ENCODE measurements at regions not wholly inside any gene's neighbourhood (a gene's known extent, or its start where the extent isn't known, plus 50 kb on each side); places are given as distances from the start of the nearest gene placed in this dataset.

GRCh38 chr5:6838736-6839135, 125.5 kb downstream of the TENT4A start:
- Histone ChIP-seq H3K9ac (ENCODE audit: low read depth, low read length) (no peak overlapping the region), H3K14ac (replicated peaks; ENCODE audit: low read depth, low read length) (no peak overlapping the region), H2BK5ac (ENCODE audit: low read depth, low read length, poor library complexity, severe bottlenecking) (no peak overlapping the region), H3K4me3 (ENCODE audit: insufficient read depth, low read depth, low read length) (no peak overlapping the region), H2BK15ac (ENCODE audit: low read depth, low read length) (no peak overlapping the region), H3K56ac (ENCODE audit: extremely low read depth, insufficient read depth, low read length) (no peak overlapping the region), H3K9me3 (ENCODE audit: control insufficient read depth, insufficient read depth, low read length) (peaks cover 3% of the 10 kb centered on the region), H2BK20ac (ENCODE audit: low read depth, low read length) (no peak overlapping the region), H3K23ac (ENCODE audit: low read depth, low read length) (no peak overlapping the region), H4K91ac (ENCODE audit: insufficient read depth, low read depth, low read length) (no peak overlapping the region), H3K9me1 (ENCODE audit: insufficient read depth, low read length) (no peaks in the 10 kb centered on the region), H2AFZ (replicated peaks; ENCODE audit: low read length, poor library complexity) (no peak overlapping the region), H3K4me1 (ENCODE audit: control insufficient read depth, insufficient read depth, low read length) (no peaks in the 10 kb centered on the region), H3K18ac (ENCODE audit: low read depth, low read length) (no peak overlapping the region), H4K8ac (ENCODE audit: low read depth in 2 of 2, low read length in 2 of 2) (no peak overlapping the region), H2AK5ac (ENCODE audit: low read depth, low read length) (no peak overlapping the region), H3K27me3 (ENCODE audit: control insufficient read depth, insufficient read depth, low read length) (no peaks in the 10 kb centered on the region), H3K79me1 (ENCODE audit: low read depth in 1 of 2, low read length in 2 of 2) (no peaks in the 10 kb centered on the region), H3K27ac (ENCODE audit: insufficient read depth, low read length) (no peak overlapping the region), H2AK9ac (replicated peaks; ENCODE audit: low read depth, low read length, poor library complexity) (no peak overlapping the region), H4K20me1 (ENCODE audit: insufficient read depth, low read length) (no peaks in the 10 kb centered on the region), H3K36me3 (ENCODE audit: control insufficient read depth, insufficient read depth, low read length) (no peaks in the 10 kb centered on the region), H2BK120ac (ENCODE audit: low read depth, low read length) (no peak overlapping the region), H3K4me2 (ENCODE audit: low read depth, low read length) (no peak overlapping the region), H4K5ac (ENCODE audit: low read depth, low read length) (no peak overlapping the region), H3K4ac (ENCODE audit: low read depth, low read length) (no peak overlapping the region)
- in situ Hi-C loops (cut with MboI; ENCODE audit: low sequenced_read_pairs), result no loop called here
- no peak for TF ChIP-seq ELK1 (IDR thresholded peaks at IDR 0.05; ENCODE audit: borderline replicate concordance, low read depth, low read length)
- TF ChIP-seq CEBPB (IDR thresholded peaks at IDR 0.05; ENCODE audit: low read depth, low read length), result no peak
- no peak for TF ChIP-seq RFX5 (IDR thresholded peaks at IDR 0.05; ENCODE audit: low read depth, low read length)
- TF ChIP-seq RAD21 (IDR thresholded peaks at IDR 0.05; ENCODE audit: low read length), result no peak
- TF ChIP-seq POLR2A (IDR thresholded peaks at IDR 0.05; ENCODE audit: low read depth, low read length), result no peak
- no peak for TF ChIP-seq MAFK (IDR thresholded peaks at IDR 0.05; ENCODE audit: low read depth, low read length)
- TF ChIP-seq MXI1 (IDR thresholded peaks at IDR 0.05; ENCODE audit: borderline replicate concordance, low read depth, low read length), result no peak
- TF ChIP-seq SMC3 (IDR thresholded peaks at IDR 0.05; ENCODE audit: low read depth, low read length), result no peak
- no peak for TF ChIP-seq BHLHE40 (IDR thresholded peaks at IDR 0.05; ENCODE audit: low read depth, low read length)
- no peak for TF ChIP-seq CHD1 (IDR thresholded peaks at IDR 0.05; ENCODE audit: low read depth, low read length)
- no peak for TF ChIP-seq FOS (IDR thresholded peaks at IDR 0.05; ENCODE audit: low read depth, low read length)
- TF ChIP-seq RCOR1 (IDR thresholded peaks at IDR 0.05; ENCODE audit: insufficient replicate concordance, low read length), result no peak
- no peak for TF ChIP-seq MAZ (IDR thresholded peaks at IDR 0.05; ENCODE audit: borderline replicate concordance, low read depth, low read length)
- intact Hi-C loops (cut with micrococcal nuclease), result loop anchor here (5.0 kb wide), 1 partner anchor 1346 kb away; no protein-coding TSS in a partner anchor
- WGBS, 2 experiments (ENCODE audit: extremely low coverage in 2 of 2, insufficient read length in 1 of 2), result 0% methylated on average over 1 of the region's 6 CpGs; no CpG with 5 or more reads in 1 of the 2 experiments
- POLR2A ChIA-PET (ENCODE audit: unreplicated experiment), result no interaction called here
- CTCF ChIA-PET, result no interaction called here
- no TSS peak for BruUV-seq (replicated peaks)
- DNase-seq (no peak), ATAC-seq (ENCODE audit: low read depth) (no peak)
- dilution Hi-C loops (cut with HindIII; ENCODE audit: low sequenced_read_pairs, unreplicated experiment), result no loop called here

All from IMR-90 (cell line).